HepG2 (cell line): ENCODE measurements at regions not wholly inside any gene's neighbourhood (a gene's known extent, or its start where the extent isn't known, plus 50 kb on each side); places are given as distances from the start of the nearest gene placed in this dataset.

Experiments
- ATAC-seq: fragments of 200-7000 bp; cut with Tn5 transposase; 3 replicates; pipeline ENCODE4 v1.9.1; 2020; ENCODE audit warnings: mild to moderate bottlenecking, moderate library complexity
- BruUV-seq: library from RNA; stranded (reverse); fragments of 400-500 nt; replicated peaks from 2 replicates; lab custom pipeline; 2021; lab: Mats Ljungman, UMichigan
- CTCF ChIA-PET: fragments of 300-600 bp; formaldehyde crosslinking; extraction: SDS; loops from one replicate; lab custom pipeline; 2021; ENCODE audit warnings: low total read pairs, inconsistent platforms, low intra/inter-chr PET ratio; lab: Yijun Ruan, JAX
- POLR2A ChIA-PET: fragments of 350-600 bp; sonication (Branson Sonifier 250); formaldehyde crosslinking; loops from one replicate; lab custom pipeline; 2020; ENCODE audit warnings: antibody characterized with exemption, inconsistent platforms; lab: Yijun Ruan, JAX
- DNase-seq: peaks from one replicate; pipeline ENCODE4 v3.0.0-alpha.2; 2015; ENCODE audit warnings: low spot score
- FAIRE-seq: peaks from 3 replicates; lab custom pipeline; 2011; peaks lifted over from hg19 to GRCh38; lab: Jason Lieb, UNC
- H2AFZ ChIP-seq: one replicate; pipeline ENCODE4 v1.6.1; 2011; ENCODE audit warnings: low read length, inconsistent platforms
- H3K27ac ChIP-seq: fragments of 300-600 bp; 3 replicates; pipeline ENCODE4 v1.8.0; 2011; ENCODE audit warnings: mixed run types, mild to moderate bottlenecking, mixed read lengths, low read length, inconsistent platforms; ENCODE audit not compliant: insufficient read depth; ENCODE audit errors: extremely low read length
- H3K27me3 ChIP-seq, 2 experiments: fragments of 200-600 bp in 1 of 2; 2 replicates in 1 of 2; 3 replicates in 1 of 2; pipeline versions ENCODE4 v1.6.0 to v1.8.0; 2011; ENCODE audit warnings: low read length in 2 of 2, mild to moderate bottlenecking in 2 of 2, moderate library complexity in 2 of 2, inconsistent platforms in 1 of 2; ENCODE audit not compliant: insufficient read depth in 2 of 2, control insufficient read depth in 1 of 2
- H3K36me3 ChIP-seq, 2 experiments: fragments of 200-600 bp in 1 of 2; replicated peaks in 1 of 2; 2 replicates in 1 of 2; 3 replicates in 1 of 2; pipeline versions ENCODE4 v1.5.1 to v1.8.0; 2011; ENCODE audit warnings: low read length in 2 of 2, inconsistent platforms in 1 of 2; ENCODE audit not compliant: insufficient read depth in 2 of 2, control insufficient read depth in 1 of 2
- H3K4me1 ChIP-seq: 2 replicates; pipeline ENCODE4 v1.5.1; 2012; ENCODE audit warnings: low read length, inconsistent platforms; ENCODE audit not compliant: insufficient read depth
- H3K4me2 ChIP-seq: 2 replicates; pipeline ENCODE4 v1.6.0; 2011; ENCODE audit warnings: low read depth, low read length, inconsistent platforms
- H3K4me3 ChIP-seq, 3 experiments: fragments of 200-600 bp in 1 of 3; sonication (generic), shearing (Covaris generic) in 1 of 3; replicated peaks in 1 of 3; 2 replicates each; pipeline ENCODE4 v1.5.1; 2011 to 2016; ENCODE audit warnings: low read length in 3 of 3, inconsistent platforms in 2 of 3, low read depth in 2 of 3, mild to moderate bottlenecking in 2 of 3, control low read depth in 1 of 3, mixed read lengths in 1 of 3; ENCODE audit not compliant: insufficient read depth in 1 of 3
- H3K79me2 ChIP-seq: one replicate; pipeline ENCODE4 v1.6.1; 2011; ENCODE audit warnings: low read length, inconsistent platforms; ENCODE audit not compliant: insufficient read depth
- H3K9ac ChIP-seq: 2 replicates; pipeline ENCODE4 v1.6.0; 2011; ENCODE audit warnings: mild to moderate bottlenecking, low read depth, low read length, inconsistent platforms; ENCODE audit not compliant: insufficient read depth
- H3K9me3 ChIP-seq: 2 replicates; pipeline ENCODE4 v1.5.1; 2012; ENCODE audit warnings: mild to moderate bottlenecking, low read length
- H4K20me1 ChIP-seq: 2 replicates; pipeline ENCODE4 v1.6.0; 2011; ENCODE audit warnings: inconsistent platforms, mild to moderate bottlenecking, low read length, moderate library complexity; ENCODE audit not compliant: insufficient read depth
- ATF7 ChIP-seq, 2 experiments: fragments of 450-650 bp in 1 of 2; sonication (generic) in 1 of 2; formaldehyde crosslinking in 1 of 2; IDR thresholded peaks; 2 replicates each; pipeline versions ENCODE4 v1.4.0 to v1.6.1; 2016 to 2020; ENCODE audit warnings: antibody characterized with exemption in 1 of 2, mild to moderate bottlenecking in 1 of 2, missing genetic modification reagents in 1 of 2
- CBX5 ChIP-seq: sonication (generic); formaldehyde crosslinking; IDR thresholded peaks from 2 replicates; pipeline ENCODE4 v1.4.0; 2020; ENCODE audit warnings: missing genetic modification reagents, borderline replicate concordance
- GPBP1L1 ChIP-seq: sonication (generic); formaldehyde crosslinking; IDR thresholded peaks from 2 replicates; pipeline ENCODE4 v1.5.0; 2020; ENCODE audit warnings: mild to moderate bottlenecking, missing genetic modification reagents
- KDM6A ChIP-seq: IDR thresholded peaks from 2 replicates; pipeline ENCODE4 v1.6.1; 2016; ENCODE audit warnings: low read depth
- MED13 ChIP-seq: sonication (generic); formaldehyde crosslinking; IDR thresholded peaks from 2 replicates; pipeline ENCODE4 v1.5.0; 2020; ENCODE audit warnings: missing genetic modification reagents
- MEIS2 ChIP-seq: sonication (generic); formaldehyde crosslinking; IDR thresholded peaks from 2 replicates; pipeline ENCODE4 v1.9.0; 2021; ENCODE audit warnings: mild to moderate bottlenecking, missing genetic modification reagents
- MYPOP ChIP-seq: sonication (generic); formaldehyde crosslinking; IDR thresholded peaks from 2 replicates; pipeline ENCODE4 v1.8.1; 2023; ENCODE audit warnings: mild to moderate bottlenecking, moderate library complexity, missing genetic modification reagents
- NFATC3 ChIP-seq: sonication (generic); formaldehyde crosslinking; IDR thresholded peaks from 2 replicates; pipeline ENCODE4 v1.5.1; 2020; ENCODE audit warnings: mild to moderate bottlenecking, missing genetic modification reagents
- SMARCC2 ChIP-seq: fragments of 450-650 bp; IDR thresholded peaks from 2 replicates; pipeline ENCODE4 v1.6.1; 2017; ENCODE audit warnings: antibody characterized with exemption, mild to moderate bottlenecking
- ZFP36L1 ChIP-seq: sonication (generic); formaldehyde crosslinking; IDR thresholded peaks from 2 replicates; pipeline ENCODE4 v1.8.0; 2022; ENCODE audit warnings: mild to moderate bottlenecking, missing genetic modification reagents, moderate library complexity
- ZFP82 ChIP-seq: sonication (generic); formaldehyde crosslinking; IDR thresholded peaks from 2 replicates; pipeline ENCODE4 v1.5.1; 2020; ENCODE audit warnings: mild to moderate bottlenecking, missing genetic modification reagents, borderline replicate concordance
- ZMAT5 ChIP-seq: sonication (generic); formaldehyde crosslinking; IDR thresholded peaks from 2 replicates; pipeline ENCODE4 v1.5.0; 2020; ENCODE audit warnings: mild to moderate bottlenecking, low read depth, missing genetic modification reagents, borderline replicate concordance
- ZNF280B ChIP-seq: sonication (generic); formaldehyde crosslinking; IDR thresholded peaks from 2 replicates; pipeline ENCODE4 v1.5.0; 2020; ENCODE audit warnings: missing genetic modification reagents, mild to moderate bottlenecking, borderline replicate concordance
- ZNF670 ChIP-seq: sonication (generic); formaldehyde crosslinking; IDR thresholded peaks from 2 replicates; pipeline ENCODE4 v1.8.0; 2022; ENCODE audit warnings: mild to moderate bottlenecking, missing genetic modification reagents, borderline replicate concordance
- ZNF883 ChIP-seq: sonication (generic); formaldehyde crosslinking; IDR thresholded peaks from 2 replicates; pipeline ENCODE4 v1.5.1; 2020; ENCODE audit warnings: mild to moderate bottlenecking, missing genetic modification reagents; ENCODE audit errors: not compliant biosample characterization
- ZSCAN25 ChIP-seq: sonication (generic); formaldehyde crosslinking; IDR thresholded peaks from 2 replicates; pipeline ENCODE4 v1.8.0; 2022; ENCODE audit warnings: mild to moderate bottlenecking, missing genetic modification reagents
- WGBS: methylation state at CpG from one replicate; pipeline ENCODE4 v1.1.6; 2017; ENCODE audit warnings: low lambda C conversion rate; 5-methylcytosine and 5-hydroxymethylcytosine counted together
- in situ Hi-C: cut with HindIII; loops from 2 replicates; pipeline ENCODE4 v1.10.0; 2017; ENCODE audit warnings: low pct_unique_long_range_greater_than_20kb; ENCODE audit not compliant: extremely low pct_ligation_motif_present
- intact Hi-C: fragments of 100-400 bp; cut with micrococcal nuclease; formaldehyde crosslinking; loops from one replicate; pipeline ENCODE4 v1.10.0; 2022; ENCODE audit not compliant: unreplicated experiment

GRCh38 chr13:34849406-34849805, 92.7 kb upstream of the NBEA start (continued):
- TF ChIP-seq ZNF280B (CRISPR knock-in tag) (no peak), ZNF670 (CRISPR knock-in tag) (no peak), ZFP82 (CRISPR knock-in tag) (no peak), NFATC3 (CRISPR knock-in tag) (no peak), GPBP1L1 (CRISPR knock-in tag) (no peak), SMARCC2 (no peak)

- BruUV-seq = no TSS peak
- ATAC-seq (no peak), DNase-seq (no peak), FAIRE-seq (no peak)
- no peaks in the 10 kb centered on the region for H3K36me3 ChIP-seq
- H3K4me2 ChIP-seq = no peak overlapping the region
- H4K20me1 ChIP-seq = no peaks in the 10 kb centered on the region
- H3K9ac ChIP-seq = no peak overlapping the region
- no peaks in the 10 kb centered on the region for H3K9me3 ChIP-seq
- H3K79me2 ChIP-seq = no peaks in the 10 kb centered on the region
- WGBS = under 1% methylated on average over 4 of the region's 4 CpGs
- H3K4me3 ChIP-seq = no peak overlapping the region
- no peaks in the 10 kb centered on the region for H3K27me3 ChIP-seq
- no peak overlapping the region for H3K27ac ChIP-seq
- H2AFZ ChIP-seq = no peak overlapping the region
- TF ChIP-seq ZFP36L1 (CRISPR knock-in tag) = no peak
- TF ChIP-seq ZNF883 (CRISPR knock-in tag) = no peak
- TF ChIP-seq MED13 (CRISPR knock-in tag) = no peak
- TF ChIP-seq CBX5 (CRISPR knock-in tag) = no peak
- no peak for TF ChIP-seq MYPOP (CRISPR knock-in tag)
- TF ChIP-seq MEIS2 (CRISPR knock-in tag) = no peak
- TF ChIP-seq ZSCAN25 (CRISPR knock-in tag) = no peak
- TF ChIP-seq KDM6A (CRISPR knock-in tag) = no peak
- no peak for TF ChIP-seq ZMAT5
- TF ChIP-seq ATF7 (IDR thresholded peaks at IDR 0.05) = no peak
- TF ChIP-seq ATF7 (CRISPR knock-in tag; IDR thresholded peaks at IDR 0.05) = no peak
- in situ Hi-C loops = no loop called here
- ChIA-PET CTCF (no interaction called here), POLR2A (no interaction called here)
- intact Hi-C loops = no loop called here
- no peaks in the 10 kb centered on the region for H3K4me1 ChIP-seq
Observed at GRCh38 chr13:34853161-34853560, 88.9 kb upstream of the NBEA start.
